Adrenal gland (tissue), 5 donors: ENCODE measurements at regions not wholly inside any gene's neighbourhood (a gene's known extent, or its start where the extent isn't known, plus 50 kb on each side); places are given as distances from the start of the nearest gene placed in this dataset.

Source experiments
- POLR2A ChIP-seq, 2 donors: fragments of 450-650 bp; IDR thresholded peaks; one replicate each; pipeline ENCODE4 v1.6.1; 2017; ENCODE audit warnings: antibody characterized with exemption in 2 of 2, mild to moderate bottlenecking in 2 of 2, moderate library complexity in 1 of 2
- TF ChIP-seq, protein P1 (sequence below), 6 experiments: fragments of 450-650 bp in 4 of 6; fragments of 200-600 bp in 2 of 6; sonication (generic) in 1 of 6; IDR thresholded peaks; 1 replicate in 5 of 6; 2 replicates in 1 of 6; pipeline versions ENCODE4 v1.5.1 to v1.8.0; 2016 to 2021; ENCODE audit warnings: antibody characterized with exemption in 6 of 6, mild to moderate bottlenecking in 2 of 6, moderate library complexity in 1 of 6
- donor health status: DM: no; HTN: no; CAD: no.

DNA sequence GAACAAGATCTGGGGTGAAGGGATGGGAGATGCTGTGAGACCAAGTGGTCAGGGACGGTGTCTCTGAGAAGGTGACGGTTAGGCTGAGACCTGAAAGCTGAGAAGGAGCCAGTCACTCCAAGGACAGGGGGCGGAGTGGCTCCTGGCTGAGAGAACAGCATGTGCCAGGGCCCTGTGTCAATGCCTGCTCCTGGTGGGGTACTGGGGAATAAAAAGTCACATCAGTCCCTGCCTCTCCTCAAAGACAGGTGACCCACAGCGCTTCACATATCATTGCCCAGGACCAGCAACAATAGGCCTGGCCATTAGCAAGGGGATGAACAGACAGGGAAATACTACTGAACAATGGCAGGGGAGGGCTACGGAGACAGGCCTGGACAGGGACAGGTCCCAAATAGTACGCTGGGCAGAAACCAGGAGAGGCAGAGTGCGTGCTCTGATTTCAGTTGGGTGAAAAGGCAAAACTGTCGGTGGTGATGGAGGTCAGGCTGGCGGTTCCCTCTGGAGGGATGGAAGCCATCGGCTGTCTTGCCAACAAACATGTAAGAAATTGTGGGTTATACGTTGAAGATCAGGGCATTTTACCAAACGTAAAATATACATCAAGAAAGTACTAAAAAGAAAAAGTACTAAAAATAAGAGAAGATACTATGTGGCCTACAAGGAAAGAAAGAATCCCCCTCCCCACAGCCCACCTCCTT, 64.3 kb downstream of the C9orf50 start:
- TF ChIP-seq, protein P1, sequence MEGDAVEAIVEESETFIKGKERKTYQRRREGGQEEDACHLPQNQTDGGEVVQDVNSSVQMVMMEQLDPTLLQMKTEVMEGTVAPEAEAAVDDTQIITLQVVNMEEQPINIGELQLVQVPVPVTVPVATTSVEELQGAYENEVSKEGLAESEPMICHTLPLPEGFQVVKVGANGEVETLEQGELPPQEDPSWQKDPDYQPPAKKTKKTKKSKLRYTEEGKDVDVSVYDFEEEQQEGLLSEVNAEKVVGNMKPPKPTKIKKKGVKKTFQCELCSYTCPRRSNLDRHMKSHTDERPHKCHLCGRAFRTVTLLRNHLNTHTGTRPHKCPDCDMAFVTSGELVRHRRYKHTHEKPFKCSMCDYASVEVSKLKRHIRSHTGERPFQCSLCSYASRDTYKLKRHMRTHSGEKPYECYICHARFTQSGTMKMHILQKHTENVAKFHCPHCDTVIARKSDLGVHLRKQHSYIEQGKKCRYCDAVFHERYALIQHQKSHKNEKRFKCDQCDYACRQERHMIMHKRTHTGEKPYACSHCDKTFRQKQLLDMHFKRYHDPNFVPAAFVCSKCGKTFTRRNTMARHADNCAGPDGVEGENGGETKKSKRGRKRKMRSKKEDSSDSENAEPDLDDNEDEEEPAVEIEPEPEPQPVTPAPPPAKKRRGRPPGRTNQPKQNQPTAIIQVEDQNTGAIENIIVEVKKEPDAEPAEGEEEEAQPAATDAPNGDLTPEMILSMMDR (IDR thresholded peaks at IDR 0.05): no peak
- TF ChIP-seq POLR2A (IDR thresholded peaks at IDR 0.05): no peak
